HEK293 (cell line): ENCODE measurements at regions not wholly inside any gene's neighbourhood (a gene's known extent, or its start where the extent isn't known, plus 50 kb on each side); places are given as distances from the start of the nearest gene placed in this dataset.

ENCODE experiments used
- YY1 ChIP-seq: fragments of 450-650 bp; formaldehyde crosslinking; IDR thresholded peaks from 2 replicates; pipeline ENCODE4 v1.5.1; 2018; ENCODE audit warnings: missing biosample characterization, missing genetic modification characterization
- ZBTB49 ChIP-seq: fragments of 450-650 bp; formaldehyde crosslinking; IDR thresholded peaks from 2 replicates; pipeline ENCODE4 v1.5.1; 2016; ENCODE audit warnings: missing biosample characterization, missing genetic modification characterization, low read depth
- ZFP37 ChIP-seq: fragments of 450-650 bp; formaldehyde crosslinking; IDR thresholded peaks from 2 replicates; pipeline ENCODE4 v1.5.1; 2016; ENCODE audit warnings: missing biosample characterization, missing genetic modification characterization
- ZNF248 ChIP-seq: fragments of 450-650 bp; formaldehyde crosslinking; IDR thresholded peaks from 2 replicates; pipeline ENCODE4 v1.5.1; 2017; ENCODE audit warnings: missing biosample characterization, missing genetic modification characterization
- ZNF664 ChIP-seq: fragments of 450-650 bp; formaldehyde crosslinking; IDR thresholded peaks from 2 replicates; pipeline ENCODE4 v1.5.1; 2016; ENCODE audit warnings: missing biosample characterization, missing genetic modification characterization
- ZNF677 ChIP-seq: fragments of 450-650 bp; IDR thresholded peaks from 2 replicates; pipeline ENCODE4 v1.5.0; 2018; ENCODE audit warnings: missing biosample characterization, mild to moderate bottlenecking, missing genetic modification characterization, moderate library complexity

GRCh38 chr6:40706178-40706577, 119.0 kb upstream of the LRFN2 start:
- TF ChIP-seq ZNF248 (tag by site-specific recombination) (no peak), ZNF677 (tag by site-specific recombination) (no peak), ZFP37 (no peak), ZNF664 (no peak), ZBTB49 (tag by site-specific recombination) (no peak), YY1 (no peak)
